CD14-positive monocyte (primary cell): ENCODE measurements at regions not wholly inside any gene's neighbourhood (a gene's known extent, or its start where the extent isn't known, plus 50 kb on each side); places are given as distances from the start of the nearest gene placed in this dataset.

Source experiments
- DNase-seq, 3 donors: peaks; one replicate each; pipeline ENCODE4 v3.0.0-alpha.2; 2011 to 2022
- H2AFZ ChIP-seq: 2 replicates; pipeline ENCODE4 v1.6.0; 2012; ENCODE audit warnings: mild to moderate bottlenecking, low read depth, low read length, inconsistent platforms; ENCODE audit not compliant: insufficient read depth, poor library complexity, severe bottlenecking
- H3K27ac ChIP-seq, 2 donors: 1 replicate in 1 of 2; 2 replicates in 1 of 2; pipeline ENCODE4 v1.5.1; 2012 to 2013; ENCODE audit warnings: low read length in 2 of 2, control low read depth in 1 of 2, inconsistent platforms in 1 of 2, low read depth in 1 of 2, mild to moderate bottlenecking in 1 of 2
- H3K27me3 ChIP-seq, 2 donors: one replicate each; pipeline versions ENCODE4 v1.6.0 to v1.6.1; 2011 to 2013; ENCODE audit warnings: low read length in 2 of 2; ENCODE audit not compliant: control insufficient read depth in 2 of 2, insufficient read depth in 2 of 2
- H3K36me3 ChIP-seq, 2 donors: replicated peaks in 1 of 2; 1 replicate in 1 of 2; 2 replicates in 1 of 2; pipeline versions ENCODE4 v1.5.1 to v1.6.1; 2012 to 2013; ENCODE audit warnings: low read length in 2 of 2, control low read depth in 1 of 2, inconsistent platforms in 1 of 2, mild to moderate bottlenecking in 1 of 2; ENCODE audit not compliant: insufficient read depth in 2 of 2, control insufficient read depth in 1 of 2
- H3K4me1 ChIP-seq, 2 donors: 1 replicate in 1 of 2; 2 replicates in 1 of 2; pipeline versions ENCODE4 v1.5.1 to v1.6.1; 2012 to 2013; ENCODE audit warnings: low read length in 2 of 2, control low read depth in 1 of 2, inconsistent platforms in 1 of 2, mild to moderate bottlenecking in 1 of 2, moderate library complexity in 1 of 2; ENCODE audit not compliant: insufficient read depth in 2 of 2, control insufficient read depth in 1 of 2
- H3K4me2 ChIP-seq: replicated peaks from 2 replicates; pipeline ENCODE3; 2012; ENCODE audit warnings: low read length, moderate library complexity, mild to moderate bottlenecking; ENCODE audit not compliant: poor library complexity, severe bottlenecking; ENCODE audit errors: extremely low read depth
- H3K4me3 ChIP-seq, 3 experiments: fragments of 200-600 bp in 1 of 3; sonication (generic) in 1 of 3; replicated peaks in 1 of 3; 1 replicate in 2 of 3; 2 replicates in 1 of 3; pipeline ENCODE4 v1.5.1; 2011 to 2013; ENCODE audit warnings: low read length in 3 of 3, mild to moderate bottlenecking in 3 of 3, control low read depth in 2 of 3, low read depth in 2 of 3, inconsistent platforms in 1 of 3, moderate library complexity in 1 of 3
- H3K79me2 ChIP-seq: 2 replicates; pipeline ENCODE4 v1.6.0; 2012; ENCODE audit warnings: mild to moderate bottlenecking, control low read depth, inconsistent platforms, low read length, moderate library complexity; ENCODE audit not compliant: insufficient read depth
- H3K9ac ChIP-seq: 2 replicates; pipeline ENCODE4 v1.6.0; 2017; ENCODE audit warnings: low read length, mild to moderate bottlenecking; ENCODE audit not compliant: insufficient read depth, poor library complexity, severe bottlenecking
- H3K9me3 ChIP-seq, 2 donors: replicated peaks in 1 of 2; 1 replicate in 1 of 2; 2 replicates in 1 of 2; pipeline versions ENCODE4 v1.5.1 to v1.6.1; 2012 to 2013; ENCODE audit warnings: low read length in 2 of 2, control low read depth in 1 of 2; ENCODE audit not compliant: control insufficient read depth in 1 of 2, insufficient read depth in 1 of 2
- H4K20me1 ChIP-seq: 2 replicates; pipeline ENCODE4 v1.6.0; 2012; ENCODE audit warnings: mild to moderate bottlenecking, low read length, control low read depth, moderate library complexity; ENCODE audit not compliant: insufficient read depth
- H3K27ac Mint-ChIP-seq, 7 donors: one replicate each; pipeline ENCODE4 v1.8.0; 2020; ENCODE audit warnings: mild to moderate bottlenecking in 7 of 7, mixed read lengths in 7 of 7, moderate library complexity in 6 of 7, inconsistent platforms in 2 of 7
- H3K27me3 Mint-ChIP-seq, 3 donors: one replicate each; pipeline ENCODE4 v1.8.0; 2021 to 2022; ENCODE audit warnings: low read depth in 3 of 3, mild to moderate bottlenecking in 3 of 3, mixed read lengths in 3 of 3, moderate library complexity in 3 of 3, inconsistent platforms in 1 of 3
- H3K36me3 Mint-ChIP-seq, 2 donors: one replicate each; pipeline ENCODE4 v1.8.0; 2020; ENCODE audit warnings: mixed read lengths in 2 of 2, inconsistent platforms in 1 of 2, mild to moderate bottlenecking in 1 of 2
- H3K4me1 Mint-ChIP-seq: one replicate; pipeline ENCODE4 v1.8.0; 2020; ENCODE audit warnings: mild to moderate bottlenecking, mixed read lengths
- H3K4me3 Mint-ChIP-seq, 2 donors: one replicate each; pipeline ENCODE4 v1.8.0; 2020; ENCODE audit warnings: mild to moderate bottlenecking in 2 of 2, mixed read lengths in 2 of 2, moderate library complexity in 1 of 2
- H3K9me3 Mint-ChIP-seq, 7 donors: one replicate each; pipeline ENCODE4 v1.8.0; 2020 to 2022; ENCODE audit warnings: mixed read lengths in 7 of 7, mild to moderate bottlenecking in 6 of 7, moderate library complexity in 6 of 7, inconsistent platforms in 2 of 7
- CTCF ChIP-seq: fragments of 200-600 bp; IDR thresholded peaks from one replicate; pipeline ENCODE4 v1.8.0; 2022; ENCODE audit warnings: antibody characterized with exemption, mild to moderate bottlenecking
- WGBS: methylation state at CpG from one replicate; pipeline ENCODE4 v1.1.5; 2013; ENCODE audit warnings: missing lambda C conversion rate; ENCODE audit not compliant: insufficient coverage; 5-methylcytosine and 5-hydroxymethylcytosine counted together
- intact Hi-C, 2 donors: fragments of 100-400 bp; cut with micrococcal nuclease; formaldehyde crosslinking; loops; one replicate each; pipeline versions ENCODE4 v1.15.0 to v1.15.1; 2023

GRCh38 chr11:95715777-95716241 is 73.8 kb downstream of the FAM76B start:
- Histone ChIP-seq H3K4me3 (no peak overlapping the region), H2AFZ (peak overlapping the region; percentile 15), H3K79me2 (no peaks in the 10 kb centered on the region), H4K20me1 (no peaks in the 10 kb centered on the region), H3K9ac (no peak overlapping the region), H3K27ac (no peak overlapping the region), H3K36me3 (no peaks in the 10 kb centered on the region), H3K4me2 (no peak overlapping the region), H3K27me3 (no peaks in the 10 kb centered on the region), H3K9me3 (peaks cover 0 to 3% of the 10 kb centered on the region in 2 donors), H3K4me1 (no peaks in the 10 kb centered on the region)
- H3K27ac Mint-ChIP-seq: peak overlapping the region in 1 of 7 donors; percentile 6
- intact Hi-C loops: no loop called here
- H3K4me3 Mint-ChIP-seq: no peak overlapping the region
- TF ChIP-seq CTCF: no peak
- peaks cover 0 to 5% (median 3%) of the 10 kb centered on the region in 7 donors for H3K9me3 Mint-ChIP-seq
- H3K27me3 Mint-ChIP-seq: peaks cover 0 to 2% (median 0%) of the 10 kb centered on the region in 3 donors
- DNase-seq: no peak
- H3K36me3 Mint-ChIP-seq: no peaks in the 10 kb centered on the region
- WGBS: 0% methylated on average over 2 of the region's 2 CpGs
- H3K4me1 Mint-ChIP-seq: peaks cover 5% of the 10 kb centered on the region

GRCh38 chr11:95714843-95715776 is 74.5 kb downstream of the FAM76B start:
- Mint-ChIP-seq H3K27me3 (peaks cover 0 to 2% (median 0%) of the 10 kb centered on the region in 3 donors), H3K36me3 (no peaks in the 10 kb centered on the region), H3K27ac (no peak overlapping the region), H3K4me1 (peaks cover 5% of the 10 kb centered on the region), H3K4me3 (no peak overlapping the region), H3K9me3 (peaks cover 0 to 5% (median 3%) of the 10 kb centered on the region in 7 donors)
- no peak overlapping the region for H3K27ac ChIP-seq
- no peak overlapping the region for H3K4me2 ChIP-seq
- no peak overlapping the region for H3K4me3 ChIP-seq
- no peaks in the 10 kb centered on the region for H3K27me3 ChIP-seq
- no peak for TF ChIP-seq CTCF
- H3K9ac ChIP-seq: no peak overlapping the region
- WGBS: no CpG with 5 or more reads among the region's 5 CpGs
- H3K79me2 ChIP-seq: no peaks in the 10 kb centered on the region
- no peaks in the 10 kb centered on the region for H4K20me1 ChIP-seq
- peaks cover 0 to 3% of the 10 kb centered on the region in 2 donors for H3K9me3 ChIP-seq
- H3K4me1 ChIP-seq: no peaks in the 10 kb centered on the region
- peak overlapping the region; percentile 15 for H2AFZ ChIP-seq
- H3K36me3 ChIP-seq: no peaks in the 10 kb centered on the region
- intact Hi-C loops: no loop called here
- no peak for DNase-seq
